ENCODE measurements at regions not wholly inside any gene's neighbourhood (a gene's known extent, or its start where the extent isn't known, plus 50 kb on each side); places are given as distances from the start of the nearest gene placed in this dataset.
"Not testable (repeated sequence)": the region's sequence is repeated elsewhere in the genome, so short reads cannot be mapped to it uniquely, and the experiment has no call there.

DNA sequence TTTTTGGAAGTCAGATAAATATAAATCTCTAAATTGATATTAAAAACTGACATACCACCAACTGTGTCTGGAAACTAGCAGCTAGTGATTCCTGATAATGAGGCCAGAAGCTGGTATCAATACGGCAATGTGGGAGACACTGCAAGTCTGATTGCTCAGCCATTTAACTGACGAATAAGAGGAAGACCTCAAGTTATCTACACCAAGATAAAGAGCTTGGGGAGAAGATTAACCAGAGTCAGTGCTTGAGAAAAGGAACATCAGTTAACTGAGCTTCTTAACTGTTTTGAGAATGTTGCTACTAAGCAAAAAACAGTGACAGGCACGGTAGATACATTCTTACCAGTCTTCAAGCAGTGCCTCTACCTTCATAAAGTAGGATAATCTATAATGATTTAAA lies 140.4 kb upstream of the TENT5A start:
- no peak for DNase-seq (ENCODE audit: low spot score)
- intact Hi-C loops (cut with DNase I): no loop called here
- no peak for ATAC-seq

DNA sequence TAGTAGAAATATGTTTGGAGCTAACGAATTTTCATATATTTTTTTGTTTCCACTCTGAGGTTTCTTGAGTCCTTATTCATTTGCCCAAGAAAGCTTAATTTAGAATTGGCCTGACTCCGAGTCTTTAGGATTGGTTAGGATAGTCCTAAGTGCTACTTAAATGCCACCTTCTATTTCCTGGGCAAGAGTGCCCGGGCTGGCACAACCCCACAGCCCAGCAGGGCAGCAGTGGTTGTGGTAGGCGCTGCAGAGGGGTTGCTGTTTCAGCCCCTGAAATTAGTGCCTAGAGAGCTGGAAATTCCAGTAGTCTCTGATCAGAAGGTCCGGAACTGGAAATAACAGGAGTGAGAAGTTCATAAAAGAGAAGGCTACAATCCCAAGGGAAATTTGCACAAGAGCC lies 139.4 kb upstream of the TENT5A start:
- ATAC-seq (no peak), DNase-seq (ENCODE audit: low spot score) (no peak)
- intact Hi-C loops (cut with DNase I): no loop called here

DNA sequence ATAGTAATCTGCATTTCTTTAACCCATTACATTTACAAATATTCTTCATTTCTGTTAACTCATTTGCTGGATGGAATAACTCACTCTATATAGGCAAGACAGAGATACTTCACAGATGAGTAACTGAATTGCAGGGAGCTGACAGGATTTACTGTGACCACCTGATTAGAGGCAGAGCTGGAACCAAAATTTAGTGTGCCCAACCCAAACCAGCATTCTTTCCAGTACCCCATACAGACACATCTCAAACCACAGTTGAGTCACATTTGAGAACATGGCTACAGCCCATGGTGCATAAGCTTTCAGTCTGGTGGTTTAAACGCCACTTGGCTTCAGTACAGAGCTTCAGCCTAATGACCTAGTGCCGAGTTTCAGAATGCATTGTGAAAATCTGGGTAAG lies 138.4 kb upstream of the TENT5A start:
- DNase-seq (ENCODE audit: low spot score): no peak
- no peak for ATAC-seq
- intact Hi-C loops (cut with DNase I): no loop called here

DNA sequence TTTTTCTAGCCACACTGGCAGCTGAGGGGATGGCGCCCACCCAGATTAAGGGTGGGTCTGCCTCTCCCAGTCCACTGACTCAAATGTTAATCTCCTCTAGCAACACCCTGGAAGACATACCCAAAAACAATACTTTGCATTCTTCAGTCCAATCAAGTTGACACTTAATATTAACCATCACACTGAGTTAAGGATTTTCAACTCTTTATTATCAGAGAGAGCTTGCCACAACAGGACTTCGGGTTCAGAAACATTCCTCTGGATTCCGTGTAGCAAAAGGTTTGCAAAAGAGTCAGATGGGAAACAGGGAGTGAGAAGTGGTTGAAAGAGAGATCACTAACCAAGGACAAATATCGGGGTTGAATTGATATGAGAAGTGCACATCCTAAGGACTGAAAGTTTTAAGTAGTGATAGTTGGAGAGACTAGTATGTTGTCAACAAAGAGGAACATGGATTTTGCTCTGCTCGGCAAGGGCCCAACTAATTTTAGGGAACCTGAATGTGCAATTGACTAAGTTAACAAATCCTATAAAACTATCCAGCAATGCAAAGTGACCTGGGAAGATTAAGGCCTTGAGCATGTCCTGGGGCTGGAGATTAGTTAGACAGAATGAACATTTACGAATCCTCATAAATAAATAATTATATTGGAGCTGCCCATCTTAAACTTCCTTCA lies 137.0 kb upstream of the TENT5A start:
- DNase-seq (ENCODE audit: low spot score) (no peak), ATAC-seq (no peak)
- intact Hi-C loops (cut with DNase I): no loop called here

DNA sequence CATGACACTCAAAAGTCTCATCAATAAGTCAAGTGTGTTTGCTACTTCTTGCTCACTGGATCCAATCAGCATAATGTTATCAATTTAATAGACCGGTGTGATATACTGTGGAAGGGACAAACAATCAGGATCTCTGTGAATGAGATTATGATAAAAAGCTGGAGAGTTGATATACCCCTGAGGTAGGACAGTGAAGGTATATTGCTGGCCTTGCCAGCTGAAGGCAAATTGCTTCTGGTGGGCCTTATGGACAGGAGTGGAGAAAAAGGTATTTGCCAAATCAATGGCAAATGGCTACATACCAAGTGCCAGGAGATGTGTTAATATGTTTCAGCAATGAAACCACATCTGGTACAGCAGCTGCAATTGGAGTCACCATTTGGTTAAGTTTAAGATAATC lies 134.4 kb upstream of the TENT5A start:
- ATAC-seq; intact Hi-C loops (cut with DNase I); DNase-seq (ENCODE audit: low spot score): not testable (repeated sequence)

DNA sequence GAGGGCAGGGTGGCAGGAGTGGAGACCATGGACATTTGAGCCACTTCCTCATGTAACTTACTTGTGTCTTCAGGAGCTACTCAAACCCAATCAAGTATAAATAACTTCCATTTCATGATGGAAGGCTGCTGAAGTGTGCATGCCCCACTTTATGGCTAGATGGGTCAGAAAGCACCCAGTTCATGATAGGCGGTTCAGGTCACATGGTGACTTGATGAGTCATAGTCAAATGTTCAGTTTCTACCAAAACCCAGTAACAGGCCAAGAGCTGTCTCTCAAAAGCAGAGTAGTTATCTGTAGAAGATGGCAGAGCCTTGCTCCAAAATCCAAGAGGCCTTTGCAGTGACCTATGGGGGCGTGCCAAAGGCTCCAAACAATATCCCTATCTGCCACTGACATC lies 133.7 kb upstream of the TENT5A start:
- ATAC-seq: no peak
- no peak for DNase-seq (ENCODE audit: low spot score)
- intact Hi-C loops (cut with DNase I): no loop called here

DNA sequence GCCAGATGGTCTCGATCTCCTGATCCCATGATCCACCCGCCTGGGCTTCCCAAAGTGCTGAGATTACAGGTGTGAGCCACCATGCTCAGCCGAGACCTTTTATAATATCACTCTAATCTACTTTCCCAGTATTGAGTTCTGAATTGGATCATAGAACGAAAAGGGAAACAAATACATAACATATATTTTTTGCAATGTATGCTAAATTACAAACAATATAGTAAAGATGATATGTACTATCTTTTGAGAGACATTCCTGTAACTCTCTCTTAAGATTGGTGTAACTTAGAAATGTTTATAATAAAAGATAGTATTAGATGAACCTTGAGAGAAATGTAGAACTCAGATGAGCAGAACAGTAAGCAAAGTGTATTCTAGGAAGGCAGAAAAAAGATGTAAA lies 129.2 kb upstream of the TENT5A start:
- ATAC-seq (no peak), DNase-seq (ENCODE audit: low spot score) (no peak)
- intact Hi-C loops (cut with DNase I): no loop called here

DNA sequence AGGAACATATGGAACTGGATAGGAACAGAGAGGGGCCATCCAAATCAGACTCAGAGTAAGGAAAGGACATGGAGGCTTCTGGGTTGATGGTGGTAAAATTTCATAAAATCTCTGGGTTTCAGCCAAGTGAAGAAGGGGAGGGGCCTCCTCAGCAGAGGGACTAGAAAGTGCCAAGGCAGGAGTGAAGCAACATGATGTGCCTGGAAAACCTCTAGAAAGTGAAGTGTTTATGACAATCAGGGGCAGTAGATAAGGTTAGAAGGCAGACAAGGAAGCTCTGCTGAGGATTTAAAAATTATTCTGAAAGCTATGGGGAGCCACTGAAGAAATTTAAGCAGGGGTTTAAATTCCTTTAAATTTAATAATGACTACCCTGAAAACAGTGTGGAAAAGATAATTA lies 126.0 kb upstream of the TENT5A start:
- no peak for ATAC-seq
- DNase-seq (ENCODE audit: low spot score): no peak
- intact Hi-C loops (cut with DNase I): no loop called here

DNA sequence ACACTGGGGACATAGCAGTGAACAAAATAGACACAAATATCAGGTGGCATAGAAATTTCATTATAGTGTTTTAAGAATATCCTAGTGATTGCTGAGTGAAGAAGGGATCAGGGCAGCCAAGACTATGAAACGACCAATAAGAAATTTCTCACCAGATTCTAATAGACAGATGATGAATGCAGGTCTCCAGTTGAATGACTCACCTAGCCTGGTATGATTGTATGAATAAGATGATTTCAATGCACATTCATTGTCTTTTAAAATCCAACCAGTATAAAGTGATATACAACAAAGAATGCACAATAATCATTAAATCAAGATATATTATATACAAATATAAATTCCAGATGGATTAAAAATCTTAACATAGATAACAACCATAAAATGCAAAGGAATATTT lies 124.5 kb upstream of the TENT5A start:
- intact Hi-C loops (cut with DNase I): no loop called here
- DNase-seq (ENCODE audit: low spot score) (no peak), ATAC-seq (no peak)

DNA sequence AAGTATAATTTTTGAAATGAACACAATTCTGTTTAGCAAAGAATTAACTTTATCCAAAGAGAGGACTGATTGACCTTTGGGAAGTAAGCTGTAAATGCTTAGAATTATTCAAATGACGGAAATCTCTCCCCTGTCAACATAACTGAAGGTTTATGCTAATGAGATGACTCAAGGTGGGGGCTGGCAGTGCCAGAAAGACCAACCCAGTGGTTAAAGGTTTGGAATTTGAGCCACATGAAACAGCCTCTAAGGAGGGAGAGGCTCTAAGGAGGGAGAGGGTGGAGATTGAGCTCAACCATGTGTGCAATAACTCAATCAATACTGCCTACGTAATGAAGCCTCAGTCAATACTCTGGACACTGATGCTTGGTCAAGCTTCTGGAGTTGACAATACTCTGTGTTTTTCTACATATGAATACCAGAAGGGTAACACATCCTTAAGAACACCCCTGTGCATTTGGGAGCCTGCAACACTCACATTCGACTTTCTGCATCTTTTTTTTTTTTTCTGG lies 123.4 kb upstream of the TENT5A start:
- intact Hi-C loops (cut with DNase I): no loop called here
- ATAC-seq (no peak), DNase-seq (ENCODE audit: low spot score) (no peak)

DNA sequence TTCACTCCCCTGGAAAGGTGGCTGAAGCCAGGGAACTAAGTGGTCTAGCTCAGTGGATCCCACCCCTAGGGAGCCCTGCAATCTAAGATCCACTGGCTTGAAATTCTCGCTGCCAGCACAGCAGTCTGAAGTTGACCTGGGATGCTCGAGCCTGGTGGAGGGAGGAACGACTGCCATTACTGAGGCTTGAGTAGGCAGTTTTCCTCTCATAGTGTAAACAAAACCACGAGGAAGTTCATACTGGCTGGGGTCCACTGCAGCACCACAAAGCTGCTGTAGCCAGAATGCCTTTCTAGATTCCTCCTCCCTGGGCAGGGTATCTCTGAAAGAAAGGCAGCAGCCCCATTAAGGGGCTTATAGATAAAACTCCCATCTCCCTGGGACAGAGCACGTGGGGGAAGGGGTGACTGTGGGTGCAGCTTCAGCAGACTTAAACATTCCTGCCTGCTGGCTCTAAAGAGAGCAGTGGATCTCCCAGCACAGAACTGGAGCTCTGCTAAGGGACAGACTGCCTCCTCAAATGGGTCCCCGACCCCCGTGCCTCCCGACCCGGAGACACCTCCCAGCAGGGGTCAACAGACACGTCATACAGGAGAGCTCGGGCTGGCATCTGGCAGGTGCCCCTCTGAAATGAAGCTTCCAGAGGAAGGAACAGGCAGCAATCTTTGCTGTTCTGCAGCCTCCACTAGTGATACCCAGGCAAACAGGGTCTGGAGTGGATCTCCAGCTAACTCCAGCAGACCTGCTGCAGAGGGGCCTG lies 117.4 kb upstream of the TENT5A start:
- intact Hi-C loops (cut with DNase I); DNase-seq (ENCODE audit: low spot score); ATAC-seq: not testable (repeated sequence)

DNA sequence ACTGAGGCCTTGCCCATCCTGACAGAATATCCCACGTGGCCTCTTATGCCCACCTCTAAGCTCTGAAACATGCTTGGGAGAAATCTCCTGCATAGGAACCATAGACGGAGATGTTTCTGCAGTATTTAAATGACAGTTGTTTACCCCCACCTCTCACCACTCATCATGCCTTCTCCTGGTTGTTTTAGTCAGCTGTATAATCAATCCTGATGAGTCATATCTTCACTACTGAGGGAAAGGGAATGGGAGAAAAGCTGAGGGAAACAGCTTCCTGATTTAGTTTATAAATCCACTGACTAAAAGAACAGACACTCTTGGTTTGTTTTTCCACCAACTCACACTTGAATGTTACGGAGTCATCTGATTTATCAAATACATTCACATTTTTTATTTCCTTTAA lies 113.2 kb upstream of the TENT5A start:
- no peak for ATAC-seq
- intact Hi-C loops (cut with DNase I): no loop called here

DNA sequence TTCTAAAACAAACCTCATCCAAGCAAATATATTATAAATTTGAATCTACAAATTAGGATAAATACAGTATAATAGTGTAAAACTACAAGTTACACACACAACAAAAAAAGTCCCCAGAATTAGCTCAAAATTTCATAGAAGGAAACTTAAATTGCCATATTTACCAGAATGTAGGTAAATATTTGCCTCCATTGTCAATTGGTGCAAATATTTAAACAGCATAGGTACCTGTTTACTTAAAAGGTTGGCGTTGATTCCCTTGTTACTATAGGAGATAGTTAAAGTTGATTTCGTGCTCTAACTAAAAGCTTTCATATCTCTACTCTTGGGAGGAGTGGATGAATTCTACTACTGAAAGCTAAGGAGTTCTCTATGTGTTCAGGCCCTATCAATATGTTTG lies 111.6 kb upstream of the TENT5A start:
- ATAC-seq (no peak), DNase-seq (ENCODE audit: low spot score) (no peak)
- intact Hi-C loops (cut with DNase I): no loop called here

More for the DNA sequence above, 113.2 kb upstream of the TENT5A start:
- no peak for DNase-seq (ENCODE audit: low spot score)

DNA sequence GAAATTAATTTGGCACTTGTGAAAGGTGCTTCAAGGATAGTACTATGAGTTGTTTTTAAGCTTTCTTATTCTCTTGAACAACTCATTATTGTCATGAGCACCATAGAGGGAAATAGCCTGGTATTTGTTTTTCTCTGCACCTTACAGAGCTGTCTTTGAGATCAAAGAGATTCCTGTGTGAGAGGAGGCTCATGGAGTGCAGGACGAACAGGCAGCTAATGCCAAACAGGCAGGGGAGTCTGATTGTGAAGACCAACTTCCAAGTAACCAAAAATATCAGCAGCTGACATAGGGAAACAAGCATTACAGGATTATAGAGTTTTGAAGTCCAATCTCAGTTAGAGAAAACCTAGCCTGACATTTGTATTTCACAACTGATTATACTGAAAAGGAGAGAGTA lies 110.6 kb upstream of the TENT5A start:
- no peak for ATAC-seq

DNA sequence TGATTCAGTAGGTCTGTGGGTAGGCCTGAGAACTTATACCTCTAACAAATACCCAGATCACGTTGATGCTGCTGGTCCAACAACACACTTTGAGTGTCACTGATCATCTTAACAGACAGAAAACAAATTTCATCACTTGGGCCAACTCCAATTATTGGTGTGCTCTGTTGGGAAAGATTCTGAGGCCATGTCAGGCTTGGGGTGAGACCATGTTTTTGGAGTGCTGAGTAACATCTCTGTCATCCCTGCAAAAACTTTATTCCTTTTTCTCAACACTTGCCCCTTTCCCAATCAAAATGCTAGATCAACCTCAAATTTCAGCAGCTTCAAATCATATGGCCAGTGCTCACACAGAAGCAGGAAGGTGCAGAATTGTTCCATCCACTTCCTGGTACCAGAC lies 108.8 kb upstream of the TENT5A start:
- intact Hi-C loops (cut with DNase I): no loop called here
- ATAC-seq: no peak
- no peak for DNase-seq (ENCODE audit: low spot score)

More for the DNA sequence above, 110.6 kb upstream of the TENT5A start:
- intact Hi-C loops (cut with DNase I): no loop called here
- DNase-seq (ENCODE audit: low spot score): no peak

DNA sequence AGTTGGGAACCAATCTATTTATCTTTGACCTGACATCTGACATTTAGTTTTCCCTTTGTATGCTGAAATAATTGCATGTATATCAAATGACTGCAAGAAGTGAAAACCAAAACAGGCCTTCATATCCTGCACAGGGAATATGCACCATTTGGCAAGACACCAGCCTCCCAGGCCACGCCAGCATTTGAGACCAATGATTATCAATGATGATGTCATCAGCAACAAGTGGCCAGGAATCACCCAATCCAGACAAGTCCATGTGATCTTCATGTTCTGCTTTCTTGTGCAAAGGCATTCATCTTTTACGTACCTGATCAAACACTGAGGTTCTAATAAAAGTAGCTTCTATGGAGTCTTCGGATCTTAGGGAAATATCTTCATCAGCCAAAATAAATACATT lies 107.4 kb upstream of the TENT5A start:
- DNase-seq (ENCODE audit: low spot score) (peak; percentile 64), ATAC-seq (peak; percentile 30)
- intact Hi-C loops (cut with DNase I): no loop called here

DNA sequence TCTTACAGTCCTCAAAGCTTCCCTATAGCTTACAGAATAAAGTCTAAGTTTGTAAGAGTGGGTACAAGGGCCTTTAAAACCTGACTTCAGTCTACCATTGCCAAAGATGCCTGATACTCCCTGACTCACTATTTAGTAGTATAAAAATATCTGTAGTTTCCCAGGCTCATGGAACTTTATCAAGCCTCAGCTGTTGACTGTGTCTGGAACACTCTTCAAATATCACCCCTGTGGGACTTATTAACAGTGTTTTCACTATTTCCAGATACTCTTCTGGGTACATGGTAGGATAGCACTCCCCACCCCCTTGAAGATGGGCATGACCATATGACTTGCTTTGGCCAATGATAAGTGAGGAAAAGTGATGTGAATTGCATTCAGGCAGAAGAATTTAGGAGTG lies 105.3 kb upstream of the TENT5A start:
- ATAC-seq: no peak
- no peak for DNase-seq (ENCODE audit: low spot score)
- intact Hi-C loops (cut with DNase I): no loop called here

DNA sequence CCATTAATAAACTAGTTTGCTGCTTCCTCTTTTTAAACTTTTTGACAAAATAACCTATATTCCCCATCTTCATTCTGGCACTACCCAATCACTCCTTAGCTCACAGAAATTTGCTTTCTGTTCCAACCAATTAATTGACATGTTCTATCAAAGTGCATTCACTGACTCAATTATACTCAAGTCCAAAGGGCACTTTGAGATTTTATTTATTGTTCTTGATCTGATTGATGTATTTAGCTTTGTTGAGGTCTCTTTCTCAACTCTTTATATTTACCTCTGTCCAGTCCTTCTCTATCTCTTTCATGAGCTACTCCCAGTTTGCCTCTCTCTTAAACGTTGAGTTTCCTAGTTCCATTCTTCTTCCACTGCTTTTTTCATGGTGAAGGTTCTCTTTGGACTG lies 104.4 kb upstream of the TENT5A start:
- ATAC-seq: no peak
- intact Hi-C loops (cut with DNase I): no loop called here

DNA sequence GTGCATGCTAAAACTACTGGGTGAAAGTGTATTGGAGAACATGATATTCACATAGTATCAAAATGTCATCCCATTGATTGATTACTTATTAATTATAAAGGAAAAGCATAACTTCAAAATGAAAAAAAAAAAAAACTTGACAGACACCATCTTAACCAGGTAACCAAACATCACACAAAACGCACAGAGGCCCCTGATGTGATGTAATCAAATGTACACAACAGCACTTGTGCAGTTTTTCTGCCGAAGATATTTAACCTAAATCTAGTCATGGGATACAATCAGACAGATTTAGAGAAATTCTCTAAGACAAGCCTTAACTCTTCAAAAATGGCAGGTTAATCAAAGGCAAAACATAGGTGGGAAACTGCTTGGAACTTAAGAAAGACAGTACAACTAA lies 102.0 kb upstream of the TENT5A start:
- DNase-seq (ENCODE audit: low spot score) (no peak), ATAC-seq (no peak)
- intact Hi-C loops (cut with DNase I): no loop called here

More for the DNA sequence above, 104.4 kb upstream of the TENT5A start:
- DNase-seq (ENCODE audit: low spot score): no peak

DNA sequence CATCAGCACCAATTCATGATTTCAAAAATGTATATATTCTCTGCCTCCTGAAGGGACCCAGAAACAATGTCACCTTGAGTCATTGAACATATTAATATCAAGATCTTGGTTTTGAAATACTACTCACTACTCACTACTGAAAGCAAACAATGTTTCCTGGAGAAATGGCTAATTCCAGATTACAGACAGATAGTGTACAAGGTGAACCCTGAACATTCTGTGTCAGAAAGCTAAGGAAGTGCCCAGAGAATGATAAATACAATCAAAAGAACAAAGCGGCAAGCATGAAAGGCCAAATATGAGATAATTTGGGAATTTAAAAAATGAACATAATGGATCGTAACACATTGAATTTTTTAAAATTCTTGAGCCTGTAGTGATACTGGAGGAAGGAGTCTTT lies 101.5 kb upstream of the TENT5A start:
- intact Hi-C loops (cut with DNase I): no loop called here
- ATAC-seq (no peak), DNase-seq (ENCODE audit: low spot score) (no peak)

DNA sequence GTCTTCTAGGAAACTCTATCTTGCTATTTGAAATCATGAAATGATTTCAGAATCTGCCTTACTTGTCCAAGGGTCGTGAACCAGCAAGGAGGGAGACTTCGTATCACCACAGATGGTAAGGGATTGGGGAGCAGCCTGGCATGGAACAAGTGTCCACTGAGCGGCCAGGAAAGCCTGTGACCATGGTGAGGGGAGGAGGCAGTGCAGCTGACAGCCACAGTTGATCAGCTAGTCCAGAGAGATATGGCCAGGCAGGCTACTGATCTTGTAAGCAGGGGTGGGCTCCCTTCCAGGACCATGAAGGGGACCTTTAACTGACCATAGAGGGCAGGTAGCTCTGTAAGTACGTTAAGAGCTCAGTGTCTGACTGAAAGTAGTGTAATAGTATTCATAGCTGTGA lies 96.8 kb upstream of the TENT5A start:
- DNase-seq (ENCODE audit: low spot score) (no peak), ATAC-seq (no peak)
- intact Hi-C loops (cut with DNase I): no loop called here
